Mesodermal cell (in vitro differentiated cells): ENCODE measurements at regions not wholly inside any gene's neighbourhood (a gene's known extent, or its start where the extent isn't known, plus 50 kb on each side); places are given as distances from the start of the nearest gene placed in this dataset.
A peak's percentile ranks its signal among the peaks of the same experiment; 100 is the strongest.

Experiments used
- H3K27ac ChIP-seq: 2 replicates; pipeline ENCODE4 v1.7.0; 2013; ENCODE audit warnings: mild to moderate bottlenecking, low read depth, low read length, moderate library complexity; ENCODE audit not compliant: severe bottlenecking
- H3K36me3 ChIP-seq: 2 replicates; pipeline ENCODE4 v1.7.1; 2013; ENCODE audit warnings: mild to moderate bottlenecking, low read length, moderate library complexity; ENCODE audit not compliant: control insufficient read depth, insufficient read depth
- H3K4me1 ChIP-seq: one replicate; pipeline ENCODE4 v1.7.1; 2013; ENCODE audit warnings: mild to moderate bottlenecking, low read length; ENCODE audit not compliant: insufficient read depth, control insufficient read depth, poor library complexity, severe bottlenecking
- H3K4me3 ChIP-seq: 2 replicates; pipeline ENCODE4 v1.7.0; 2013; ENCODE audit warnings: low read length, control low read depth, mild to moderate bottlenecking; ENCODE audit not compliant: insufficient read depth, poor library complexity, severe bottlenecking; ENCODE audit errors: extremely low read depth
- H3K9me3 ChIP-seq: 2 replicates; pipeline ENCODE4 v1.7.1; 2013; ENCODE audit warnings: mild to moderate bottlenecking, low read length, moderate library complexity; ENCODE audit not compliant: control insufficient read depth
- WGBS, 2 experiments: methylation state at CpG; one replicate each; pipeline ENCODE4 v1.1.5; 2013; ENCODE audit warnings: missing lambda C conversion rate in 2 of 2; ENCODE audit not compliant: insufficient coverage in 2 of 2; 5-methylcytosine and 5-hydroxymethylcytosine counted together

- no peaks in the 10 kb centered on the region for H3K36me3 ChIP-seq
- peaks cover 2% of the 10 kb centered on the region for H3K4me1 ChIP-seq
- H3K4me3 ChIP-seq = no peak overlapping the region
- peaks cover 6% of the 10 kb centered on the region for H3K9me3 ChIP-seq
- no peak overlapping the region for H3K27ac ChIP-seq
- 75 to 82% methylated on average over 9 of the region's 12 CpGs for WGBS, 2 experiments
Observed at GRCh38 chr15:92304223-92304975, 89.3 kb upstream of the ST8SIA2 start.

GRCh38 chr15:92305343-92305742 is 88.3 kb upstream of the ST8SIA2 start:
- H3K9me3 ChIP-seq = peaks cover 6% of the 10 kb centered on the region
- WGBS, 2 experiments = 89 to 100% methylated on average over 1 of the region's 2 CpGs
- peaks cover 2% of the 10 kb centered on the region for H3K4me1 ChIP-seq
- no peak overlapping the region for H3K4me3 ChIP-seq
- no peaks in the 10 kb centered on the region for H3K36me3 ChIP-seq
- no peak overlapping the region for H3K27ac ChIP-seq

GRCh38 chr15:92306663-92307062 is 87.0 kb upstream of the ST8SIA2 start:
- Histone ChIP-seq H3K4me3 (no peak overlapping the region), H3K27ac (peak overlapping the region; percentile 54), H3K36me3 (no peaks in the 10 kb centered on the region), H3K9me3 (peaks cover 2% of the 10 kb centered on the region), H3K4me1 (peaks cover 2% of the 10 kb centered on the region)
- 10 to 26% methylated on average over 2 to 3 of the region's 4 CpGs for WGBS, 2 experiments

- 95% methylated on average over 3 of the region's 4 CpGs; no CpG with 5 or more reads in 1 of the 2 experiments for WGBS, 2 experiments
- Histone ChIP-seq H3K4me1 (no peaks in the 10 kb centered on the region), H3K9me3 (no peaks in the 10 kb centered on the region), H3K4me3 (no peak overlapping the region), H3K36me3 (no peaks in the 10 kb centered on the region), H3K27ac (no peak overlapping the region)
Observed at GRCh38 chr15:92315144-92315543, 78.5 kb upstream of the ST8SIA2 start.

- 100% methylated on average over 1 of the region's 2 CpGs; no CpG with 5 or more reads in 1 of the 2 experiments for WGBS, 2 experiments
- Histone ChIP-seq H3K4me3 (no peak overlapping the region), H3K36me3 (no peaks in the 10 kb centered on the region), H3K9me3 (no peaks in the 10 kb centered on the region), H3K27ac (no peak overlapping the region), H3K4me1 (no peaks in the 10 kb centered on the region)
Observed at GRCh38 chr15:92315595-92316211, 78.0 kb upstream of the ST8SIA2 start.

GRCh38 chr15:92316586-92317295 is 76.9 kb upstream of the ST8SIA2 start:
- 92 to 95% methylated on average over 14 of the region's 14 CpGs for WGBS, 2 experiments

GRCh38 chr15:92320012-92320699 is 73.5 kb upstream of the ST8SIA2 start:
- Histone ChIP-seq H3K36me3 (no peaks in the 10 kb centered on the region), H3K4me3 (no peak overlapping the region), H3K27ac (no peak overlapping the region), H3K4me1 (no peaks in the 10 kb centered on the region), H3K9me3 (no peaks in the 10 kb centered on the region)
- WGBS, 2 experiments = 74 to 83% methylated on average over 3 to 4 of the region's 6 CpGs

More at GRCh38 chr15:92316586-92317295, 76.9 kb upstream of the ST8SIA2 start:
- Histone ChIP-seq H3K4me1 (no peaks in the 10 kb centered on the region), H3K36me3 (no peaks in the 10 kb centered on the region), H3K4me3 (no peak overlapping the region), H3K27ac (no peak overlapping the region), H3K9me3 (no peaks in the 10 kb centered on the region)

- no peaks in the 10 kb centered on the region for H3K36me3 ChIP-seq
- H3K4me1 ChIP-seq = peaks cover 4% of the 10 kb centered on the region
- no peak overlapping the region for H3K27ac ChIP-seq
- 87 to 89% methylated on average over 8 to 12 of the region's 13 CpGs for WGBS, 2 experiments
- no peaks in the 10 kb centered on the region for H3K9me3 ChIP-seq
- H3K4me3 ChIP-seq = no peak overlapping the region
Observed at GRCh38 chr15:92322566-92323355, 70.9 kb upstream of the ST8SIA2 start.

- WGBS, 2 experiments = 83 to 92% methylated on average over 2 of the region's 3 CpGs
- Histone ChIP-seq H3K9me3 (no peaks in the 10 kb centered on the region), H3K36me3 (no peaks in the 10 kb centered on the region), H3K4me1 (peaks cover 4% of the 10 kb centered on the region), H3K4me3 (no peak overlapping the region), H3K27ac (no peak overlapping the region)
Observed at GRCh38 chr15:92323525-92323924, 70.2 kb upstream of the ST8SIA2 start.
